NCI-H526 treated with DMSO at 0.1 percent for 48 hours (cell line): ENCODE measurements at regions not wholly inside any gene's neighbourhood (a gene's known extent, or its start where the extent isn't known, plus 50 kb on each side); places are given as distances from the start of the nearest gene placed in this dataset.

Source experiments
- DNase-seq: peaks from one replicate; lab custom pipeline; 2025; lab: John Stamatoyannopoulos, UW

DNA sequence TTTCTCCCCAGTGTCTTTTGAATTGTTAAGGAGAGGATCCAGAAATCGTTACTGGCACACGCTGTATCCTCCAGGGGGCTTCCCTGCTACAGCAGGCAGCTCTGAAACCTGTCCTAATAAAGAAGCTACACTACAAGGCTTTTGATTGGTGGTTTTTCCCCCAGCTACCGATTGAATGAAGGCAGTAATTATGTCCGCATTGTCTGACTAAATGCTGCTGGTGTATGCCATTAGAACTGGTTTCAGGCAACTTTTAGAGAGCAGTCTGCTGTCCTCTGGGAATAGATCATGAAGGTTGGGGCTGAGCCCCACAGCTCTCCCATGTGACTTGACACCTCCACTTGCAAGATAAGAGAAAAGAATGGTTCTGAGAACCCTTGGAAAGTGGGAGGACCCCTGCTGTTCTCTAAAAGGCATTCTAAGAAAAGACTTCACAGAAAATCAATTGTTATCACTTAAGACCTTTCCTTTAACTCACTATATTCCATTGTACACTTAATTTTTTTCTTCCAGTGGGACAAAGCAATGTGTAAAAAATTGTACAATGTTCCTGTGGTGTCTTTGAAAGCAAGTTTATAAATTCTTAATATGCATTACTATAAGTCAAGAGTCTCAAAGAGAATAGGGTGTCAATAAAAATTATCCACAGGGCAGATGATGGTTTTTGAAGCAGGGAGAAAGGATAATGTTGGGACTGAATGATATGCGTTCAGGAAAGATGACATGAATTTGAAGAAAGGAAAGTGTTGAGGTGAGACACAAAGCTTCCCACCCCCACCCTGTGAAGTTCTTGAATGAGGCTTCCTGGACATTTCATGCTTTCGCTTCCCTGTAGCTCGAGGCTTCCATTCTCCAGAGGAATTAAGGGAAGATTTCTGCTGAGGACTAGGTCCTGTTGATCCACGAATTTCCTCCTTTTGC is 53.0 kb upstream of the DAZL start:
- DNase-seq: no peak

DNA sequence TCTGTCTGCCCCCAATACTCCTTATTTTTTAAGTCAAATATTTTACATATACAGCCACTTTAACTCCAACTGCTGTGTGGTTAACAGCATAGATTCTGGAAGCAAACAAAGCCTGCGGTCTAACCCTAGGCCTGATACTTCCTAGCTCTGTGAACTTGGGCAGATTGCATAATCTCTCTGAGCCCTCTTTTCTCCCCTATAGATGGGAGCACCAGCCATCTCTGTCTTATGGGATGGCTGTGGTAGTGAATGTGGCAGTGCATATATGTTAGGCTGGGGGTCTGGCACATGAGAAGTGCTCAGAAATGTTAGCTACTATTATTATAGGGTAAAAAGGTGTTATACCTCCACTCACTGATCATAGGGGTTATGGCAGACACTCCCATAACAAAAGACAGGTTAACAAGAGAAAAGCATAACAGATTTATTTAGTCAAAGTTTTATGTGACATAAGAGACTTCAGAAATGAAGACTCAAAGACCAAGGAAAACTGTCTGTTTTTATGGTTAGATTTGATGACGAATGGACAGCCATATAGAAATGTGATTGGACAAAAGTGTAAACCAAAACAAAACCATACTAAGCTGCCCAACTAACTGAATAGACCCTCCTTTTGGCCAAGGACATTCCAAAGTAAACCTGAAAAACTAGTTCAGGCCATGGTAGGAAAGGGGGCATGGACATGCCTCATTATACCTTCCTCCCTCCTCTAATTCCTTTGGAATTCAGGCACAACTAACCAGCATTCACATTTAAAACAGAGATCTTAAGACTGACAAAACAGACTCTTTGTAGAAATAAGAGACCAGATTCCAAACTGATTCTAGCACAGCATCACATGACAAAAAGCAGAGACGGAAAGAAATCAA is 53.9 kb upstream of the DAZL start:
- no peak for DNase-seq

DNA sequence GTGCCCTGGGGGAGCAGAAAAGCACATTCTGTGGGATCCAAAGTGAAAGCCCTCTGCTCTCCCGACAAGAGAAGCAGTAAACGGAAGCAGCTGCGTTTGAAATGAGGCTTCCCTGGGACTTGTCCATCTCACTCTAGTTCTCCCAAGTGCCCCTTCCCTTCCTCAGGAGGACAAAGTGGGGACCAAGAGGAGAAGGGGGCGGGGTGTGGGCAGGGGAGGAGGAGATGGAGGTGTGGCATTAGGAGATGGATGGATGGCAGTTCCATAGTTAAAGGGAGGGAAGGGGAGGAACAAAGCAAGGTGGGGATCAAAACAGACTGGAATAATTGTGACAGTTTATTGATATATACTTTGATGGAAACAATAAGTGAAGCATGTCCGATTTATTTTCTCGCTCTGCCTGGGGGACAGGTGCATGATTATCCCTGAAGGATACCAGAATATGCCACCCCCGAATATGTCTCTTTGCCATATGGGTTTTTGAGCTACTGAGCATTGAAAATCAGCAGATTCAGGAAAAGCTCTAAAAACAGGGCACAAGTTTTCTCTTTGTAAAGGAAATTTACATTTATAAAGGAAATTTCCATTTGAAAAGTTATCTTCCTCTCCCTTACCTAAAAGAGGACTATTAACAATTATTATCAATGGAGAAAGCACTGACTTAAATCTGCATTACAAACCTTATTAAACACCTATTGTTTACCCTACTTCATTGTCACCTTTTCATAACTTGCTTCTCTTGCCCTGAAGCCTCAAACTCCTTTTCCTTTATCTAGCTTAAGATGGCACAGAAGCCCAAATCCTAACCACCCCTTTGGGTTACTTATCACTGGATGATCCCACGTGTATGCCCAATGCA is 58.9 kb upstream of the DAZL start:
- DNase-seq: no peak

DNA sequence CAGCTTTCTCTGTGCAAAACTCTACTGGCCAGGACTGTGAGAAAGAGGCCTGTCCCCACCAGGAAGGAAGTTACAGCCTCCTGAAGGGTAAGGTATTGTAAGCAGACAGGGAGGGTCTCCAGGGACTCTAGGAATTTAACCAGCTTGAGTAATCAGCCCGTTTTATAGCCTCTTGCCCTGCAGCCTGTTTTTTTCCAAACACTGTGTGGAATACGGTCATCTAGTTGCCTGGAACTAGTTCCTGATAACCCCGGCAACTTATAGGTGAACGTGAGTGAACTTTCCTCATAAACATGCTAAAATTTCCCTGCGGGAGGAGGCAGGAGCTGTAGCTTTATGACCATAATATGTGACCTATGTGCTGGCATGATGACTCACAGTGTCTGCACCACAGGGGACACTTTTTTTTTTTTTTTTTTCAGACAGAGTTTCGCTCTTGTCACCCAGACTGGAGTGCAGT is 60.1 kb upstream of the DAZL start:
- no peak for DNase-seq

DNA sequence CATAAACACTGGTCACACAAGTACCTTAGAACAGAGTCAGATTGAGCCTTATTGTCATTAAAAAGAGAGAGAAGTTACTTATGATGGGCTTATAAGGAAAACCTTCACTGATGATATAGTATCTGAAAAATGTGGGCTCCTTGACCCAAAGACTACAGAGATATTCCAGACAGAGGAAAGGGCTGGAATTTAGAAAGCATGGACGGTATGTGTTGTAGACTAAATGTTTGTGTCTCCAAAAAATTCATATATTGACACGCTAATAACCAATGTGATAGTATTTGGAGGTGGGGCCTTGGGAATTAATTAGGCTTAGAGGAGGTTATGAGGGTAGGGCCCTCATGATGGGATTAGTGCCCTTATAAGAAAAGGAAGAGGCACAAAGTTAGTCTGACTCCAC is 61.0 kb upstream of the DAZL start:
- DNase-seq: no peak

DNA sequence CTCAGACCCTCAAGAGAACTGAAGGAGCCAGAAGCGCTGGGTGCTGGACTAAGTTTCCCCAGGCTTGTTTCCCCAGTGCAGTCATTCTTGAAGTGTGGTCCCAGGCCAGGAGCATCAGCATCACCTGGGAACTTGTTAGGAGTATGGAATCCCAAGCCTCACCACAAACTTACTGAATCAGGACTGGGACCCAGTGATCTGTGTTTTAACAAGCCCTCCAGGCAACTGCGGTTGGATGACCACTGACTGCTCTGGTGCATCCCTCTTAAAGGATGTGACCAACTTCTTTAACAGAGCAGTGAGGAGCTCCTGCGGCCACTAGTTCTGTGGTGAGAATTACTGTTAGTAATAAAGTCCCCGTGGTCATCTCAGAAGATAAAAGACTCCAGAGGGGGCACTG is 62.4 kb upstream of the DAZL start:
- no peak for DNase-seq

DNA sequence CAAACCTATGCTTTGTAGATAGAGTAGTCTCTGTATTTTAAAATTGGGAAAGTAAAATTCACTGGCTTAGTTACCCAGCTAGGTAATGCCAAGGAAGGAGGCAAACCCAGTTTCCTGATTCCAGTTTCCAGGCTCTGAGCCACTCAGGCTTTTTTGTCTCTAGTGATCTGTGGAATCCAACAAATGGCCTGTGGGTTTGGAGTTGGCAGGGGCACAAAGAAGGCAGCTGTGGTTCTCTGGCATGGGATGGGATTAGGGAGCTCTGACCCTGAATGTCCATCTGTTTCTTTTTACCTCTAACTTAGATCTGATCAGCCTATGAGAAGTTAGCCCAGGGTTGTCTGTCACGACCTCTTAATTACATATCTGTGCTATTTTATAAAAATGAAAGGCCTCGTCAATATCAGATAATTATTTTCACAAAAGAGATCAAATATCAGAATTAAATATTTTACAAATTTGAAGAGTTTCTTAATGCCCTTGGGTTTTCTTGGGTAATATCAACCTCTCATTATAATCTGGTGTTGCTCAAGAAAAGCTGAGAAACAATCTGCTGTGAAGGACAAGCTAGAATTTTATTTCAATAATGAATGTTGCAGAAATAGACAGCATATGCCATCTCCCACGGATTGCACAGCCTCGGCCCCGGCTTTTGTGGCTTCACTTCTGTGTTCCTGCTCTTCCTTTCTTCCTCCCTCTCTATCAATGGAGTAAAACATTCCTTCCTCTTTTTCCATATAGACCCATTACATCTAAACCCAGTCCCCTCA is 63.7 kb upstream of the DAZL start:
- DNase-seq: no peak

DNA sequence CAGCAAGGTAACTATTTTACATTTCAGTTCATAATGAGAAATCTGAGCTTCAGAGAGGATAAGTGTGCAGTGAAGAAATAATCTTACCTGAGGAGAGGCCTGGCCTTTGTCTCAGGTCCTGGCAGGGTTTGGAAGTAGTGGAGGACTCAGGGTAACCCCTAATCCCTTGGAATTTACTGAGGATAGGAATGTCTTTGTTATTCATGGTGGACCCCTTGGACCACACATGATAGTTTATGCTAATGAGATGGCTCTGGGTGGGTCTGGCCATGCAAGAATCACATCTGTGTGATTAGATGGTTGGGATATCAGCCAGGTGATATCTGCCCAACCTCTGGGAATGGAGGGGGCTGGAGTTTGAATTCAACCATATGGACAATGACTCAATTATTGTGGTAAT is 65.0 kb upstream of the DAZL start:
- no peak for DNase-seq

DNA sequence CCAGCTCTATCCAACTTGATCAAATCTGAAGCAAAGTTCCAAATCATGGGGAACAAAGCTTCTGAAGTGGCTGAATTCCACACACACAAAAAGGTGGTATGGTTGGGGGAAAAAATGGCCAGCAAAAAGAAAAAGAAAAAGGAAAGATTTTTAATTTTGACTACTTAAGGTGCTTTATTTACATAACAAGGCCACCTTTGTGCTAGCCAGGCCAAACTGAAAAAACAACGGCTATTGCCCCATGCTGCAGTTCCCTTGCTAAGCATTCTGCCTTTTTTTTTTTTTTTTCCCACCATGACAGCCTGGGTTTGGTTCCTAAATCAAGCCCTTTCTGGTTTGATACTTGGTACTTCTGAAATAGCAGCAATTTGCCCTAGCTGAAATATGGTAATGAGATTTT is 66.5 kb upstream of the DAZL start:
- DNase-seq: no peak

DNA sequence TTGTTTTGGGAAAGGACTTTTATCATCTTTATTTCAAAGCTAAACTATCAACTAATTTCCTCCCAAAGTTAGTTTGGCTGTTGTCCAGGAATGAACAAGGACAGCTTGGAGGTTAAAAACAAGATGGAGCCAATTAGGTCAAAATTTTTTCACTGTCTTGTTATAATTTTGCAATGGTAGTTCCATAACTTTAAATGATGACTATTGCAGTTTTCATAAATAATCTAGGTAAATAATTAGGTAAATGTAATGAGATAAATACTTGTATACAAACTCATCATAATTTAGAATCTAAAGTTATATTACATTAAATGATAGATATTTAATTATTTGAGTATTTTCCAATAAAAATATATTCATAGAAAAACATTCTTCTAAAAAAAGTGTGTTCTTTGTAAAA is 68.3 kb upstream of the DAZL start:
- no peak for DNase-seq

DNA sequence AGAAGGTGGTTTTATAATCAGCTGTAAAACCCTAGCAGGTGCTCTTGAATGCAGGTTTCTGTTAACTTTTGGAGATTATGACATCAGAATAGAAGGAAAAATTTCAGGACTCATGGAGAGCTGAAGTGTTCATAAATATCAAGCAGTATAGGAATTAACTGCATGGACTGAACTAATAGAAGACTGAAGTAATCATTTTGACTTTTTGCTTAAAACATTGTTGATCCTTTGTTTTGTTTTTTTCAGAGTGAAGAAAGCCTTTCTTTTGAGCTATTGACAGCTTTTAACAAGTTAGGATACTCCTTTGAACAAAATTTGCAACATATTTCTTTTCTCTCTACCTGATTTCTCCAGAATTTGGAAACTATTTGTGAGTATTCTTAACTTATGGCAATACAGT is 70.6 kb upstream of the DAZL start:
- DNase-seq: no peak

DNA sequence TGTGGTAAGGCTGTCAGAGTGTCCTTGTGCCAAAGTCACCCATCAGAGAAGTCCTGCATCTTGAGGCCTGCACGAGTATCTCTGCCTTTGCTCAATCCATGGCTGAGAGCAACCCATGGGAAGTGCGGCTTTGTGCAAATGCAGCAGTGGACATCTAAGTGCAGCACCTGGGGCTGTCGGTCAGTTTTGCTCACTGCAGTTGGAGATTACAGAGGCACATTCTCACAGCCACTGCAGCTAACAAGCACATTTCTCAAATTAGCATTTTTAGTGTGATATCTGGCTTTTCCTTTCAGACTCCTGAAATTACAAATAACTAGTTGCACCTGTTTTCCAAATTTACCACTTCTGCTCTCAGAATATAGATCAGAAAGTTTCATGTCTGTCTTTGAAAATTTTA is 81.5 kb upstream of the DAZL start:
- no peak for DNase-seq

DNA sequence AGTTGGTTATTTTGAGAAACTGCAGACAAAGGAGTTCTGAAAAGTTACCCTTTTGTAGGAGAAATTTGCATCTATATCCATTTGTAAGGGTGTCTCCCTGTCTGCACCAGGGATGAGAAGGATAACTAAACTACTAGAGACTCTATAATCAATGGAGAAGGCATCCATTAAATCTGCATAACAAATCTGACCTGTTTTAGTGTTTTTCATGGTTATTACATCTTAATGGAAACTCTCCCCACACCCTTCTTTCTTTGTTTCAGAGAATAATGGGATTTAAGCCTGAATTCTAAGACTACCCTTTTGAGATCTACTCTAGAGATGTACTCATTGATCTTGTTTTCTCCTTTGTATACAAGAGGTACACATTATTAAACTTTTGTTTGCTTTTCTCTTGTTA is 82.0 kb upstream of the DAZL start:
- DNase-seq: no peak

DNA sequence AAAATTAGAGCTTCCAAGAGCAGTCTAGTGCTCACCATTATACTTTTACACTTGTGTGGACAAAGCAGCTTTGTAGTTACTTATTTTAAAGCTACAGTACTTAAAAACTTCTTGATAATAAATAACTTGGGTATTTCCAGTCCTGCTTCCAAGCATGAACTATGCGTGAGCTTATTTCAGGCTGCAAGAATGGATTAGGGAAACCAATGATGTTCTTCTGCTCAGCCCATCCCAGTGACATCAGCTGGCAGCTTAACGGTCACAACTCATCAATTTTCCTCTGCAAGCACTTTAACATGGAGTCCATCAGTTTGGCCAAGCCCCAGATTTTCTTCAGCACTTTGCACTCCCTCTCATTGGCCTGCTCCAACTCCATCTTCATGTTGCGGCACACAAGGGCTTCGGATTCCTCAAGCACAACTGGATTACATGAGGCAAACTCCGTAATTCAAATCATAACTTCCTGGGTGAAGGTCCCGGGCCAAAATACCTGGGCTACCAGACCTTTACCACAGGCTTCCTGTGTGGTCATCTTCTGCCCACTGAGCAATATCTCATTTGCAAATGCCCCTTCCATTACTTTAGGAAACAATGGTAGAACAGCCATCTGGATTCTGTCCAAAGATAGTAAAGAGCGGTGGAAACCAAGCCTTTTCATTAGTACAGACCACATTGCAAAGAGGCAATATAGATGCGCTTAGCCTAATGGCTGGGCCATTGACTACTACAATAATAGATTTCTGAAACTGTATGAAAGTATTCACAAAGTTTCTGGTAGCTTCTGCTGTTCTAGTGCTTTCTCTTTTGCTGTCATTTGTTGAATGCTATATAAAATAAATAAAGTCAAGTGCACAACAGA is 87.5 kb upstream of the DAZL start:
- no peak for DNase-seq

DNA sequence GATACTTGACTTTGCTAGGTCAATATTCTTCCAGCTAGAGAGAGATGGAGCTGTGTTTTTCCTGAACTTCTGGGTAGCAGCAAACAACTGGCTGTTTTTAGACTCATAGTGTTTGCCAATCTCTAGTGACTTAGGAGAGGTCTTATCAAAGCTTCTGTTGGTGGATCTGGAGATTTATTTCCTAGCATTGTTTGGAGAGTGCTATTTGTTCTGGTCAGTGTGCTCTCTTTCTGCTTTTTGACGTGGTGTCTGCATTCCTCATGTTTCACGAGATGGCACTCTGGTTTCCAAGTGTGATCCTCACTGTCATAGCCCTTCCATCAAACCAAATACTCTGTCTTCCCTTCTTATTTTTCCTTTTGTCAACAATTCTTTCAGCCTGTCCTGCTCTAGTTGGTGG is 88.6 kb upstream of the DAZL start:
- DNase-seq: no peak

DNA sequence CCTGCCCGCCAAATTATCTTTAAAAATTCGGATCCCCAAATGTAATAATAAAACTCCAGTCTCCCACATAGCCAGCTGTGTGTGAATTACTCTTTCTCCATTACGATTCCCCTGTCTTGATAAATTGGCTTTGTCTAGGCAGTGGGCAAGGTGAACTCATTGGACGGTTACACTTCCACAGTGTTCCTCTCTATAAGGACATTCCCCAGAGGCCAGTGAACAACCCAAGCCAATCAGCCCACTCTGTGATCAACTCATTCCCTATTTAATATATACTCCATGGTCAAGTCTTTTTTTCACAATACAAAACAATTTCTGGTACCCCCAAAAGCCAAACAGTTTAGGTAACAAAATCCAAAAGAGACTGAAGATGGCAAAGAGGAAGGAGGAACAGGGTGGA is 90.5 kb upstream of the DAZL start:
- DNase-seq: no peak

DNA sequence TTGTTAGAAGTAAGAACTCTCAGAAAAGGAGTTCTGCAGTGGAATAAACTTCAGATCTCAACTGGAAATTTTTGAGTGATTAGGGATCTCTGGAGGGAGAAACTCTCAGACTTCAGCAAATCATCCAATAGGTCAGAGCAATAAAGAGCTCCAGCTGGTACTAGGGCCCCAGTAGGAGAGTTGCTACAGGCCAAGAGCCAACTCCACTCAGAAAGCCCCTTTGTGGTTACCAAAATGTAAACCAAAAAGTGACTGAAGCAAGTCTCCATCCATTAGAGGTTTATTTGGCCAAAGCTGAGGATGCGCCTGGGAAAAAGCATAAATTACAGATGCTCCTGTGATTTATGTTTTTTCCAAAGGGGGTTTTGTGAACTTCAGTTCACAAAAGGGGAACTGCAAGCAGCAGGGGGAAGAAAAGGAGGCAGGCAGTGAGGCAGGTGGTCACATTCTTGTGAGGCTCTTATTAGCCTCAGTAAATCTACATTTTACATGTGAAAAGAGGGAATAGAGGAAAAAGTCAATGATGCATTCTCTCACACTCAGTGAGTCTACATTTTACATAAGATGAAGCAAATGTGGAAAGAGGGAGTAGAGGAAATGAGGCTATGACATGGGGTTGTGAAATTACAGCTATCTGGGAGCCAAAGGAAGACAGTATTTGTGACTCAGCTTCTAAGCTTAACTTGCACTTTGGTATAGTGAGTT is 92.4 kb upstream of the DAZL start:
- no peak for DNase-seq

DNA sequence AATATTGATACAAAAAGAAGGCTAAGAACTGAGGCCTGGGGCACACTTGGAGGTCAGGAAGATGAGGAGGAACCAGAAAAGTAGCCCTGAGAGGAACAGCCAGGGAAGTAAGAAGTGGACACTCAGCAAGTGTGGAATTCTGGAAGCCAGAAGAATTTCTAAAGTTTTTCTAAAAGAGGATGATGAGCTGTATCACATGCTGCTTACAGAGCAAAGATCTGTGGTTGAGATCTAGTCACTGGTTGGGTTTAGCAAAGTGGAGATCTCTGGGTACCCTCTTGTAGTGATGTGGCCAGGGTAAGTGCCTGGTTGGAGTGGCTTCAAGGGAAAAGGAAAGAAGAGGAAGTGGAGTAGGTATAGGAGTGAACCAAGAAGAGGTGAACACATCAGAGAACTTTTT is 95.4 kb upstream of the DAZL start:
- DNase-seq: no peak

DNA sequence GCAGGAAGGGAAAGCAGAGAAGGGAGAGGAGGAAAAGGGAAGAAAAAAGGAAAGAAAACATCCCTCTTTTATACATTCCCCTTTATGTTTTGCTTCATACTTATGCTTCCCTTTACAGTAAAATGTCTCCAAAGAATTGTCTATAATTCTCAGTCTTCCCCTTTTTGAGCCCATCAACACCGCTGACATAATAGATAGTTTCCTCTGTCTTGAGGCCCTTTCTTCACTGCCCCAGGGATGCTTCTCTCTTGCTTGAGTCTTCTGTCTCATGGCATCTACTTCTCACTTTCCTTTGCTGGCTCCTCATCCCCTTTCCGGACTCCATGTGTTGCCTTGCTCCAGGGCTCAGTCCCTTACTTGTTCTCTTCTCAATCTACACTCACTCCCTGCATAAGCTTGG is 99.7 kb upstream of the DAZL start:
- DNase-seq: no peak

DNA sequence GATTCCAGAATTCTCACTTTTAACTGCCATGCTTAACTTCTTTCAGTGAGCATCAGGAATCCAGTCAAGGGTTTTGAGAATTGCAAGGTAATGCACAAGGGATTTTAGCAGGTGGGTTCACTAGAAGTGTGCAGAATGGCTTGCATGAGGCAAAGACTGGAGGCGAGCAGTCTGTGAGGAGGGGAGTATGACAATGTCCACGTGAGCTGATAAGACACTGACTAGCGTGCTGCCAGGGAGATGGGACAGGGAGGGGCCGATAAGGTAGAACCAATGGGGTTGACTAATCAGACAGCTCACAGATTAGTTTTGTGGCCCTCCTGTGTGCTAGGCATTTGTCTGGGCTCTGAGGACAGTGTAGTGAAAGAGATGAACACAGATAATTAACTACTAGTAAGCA is 102.0 kb upstream of the DAZL start:
- no peak for DNase-seq
